ENCODE measurements at regions not wholly inside any gene's neighbourhood (a gene's known extent, or its start where the extent isn't known, plus 50 kb on each side); places are given as distances from the start of the nearest gene placed in this dataset.

GRCh38 chr12:91368613-91369012, 186.0 kb upstream of the DCN start:
- Histone ChIP-seq H3K4me1 (ENCODE audit: control insufficient read depth in 2 of 2, insufficient read depth in 2 of 2, low read length in 2 of 2) (peaks cover 0 to 4% of the 10 kb centered on the region in 2 donors), H4K20me1 (ENCODE audit: control insufficient read depth, insufficient read depth, low read length, poor library complexity, severe bottlenecking) (no peaks in the 10 kb centered on the region), H2AFZ (ENCODE audit: insufficient read depth, low read depth, low read length, poor library complexity, severe bottlenecking) (no peak overlapping the region), H3K36me3 (replicated peaks in 1 of 2; ENCODE audit: control extremely low read depth in 1 of 2, control insufficient read depth in 1 of 2, extremely low read depth in 1 of 2, insufficient read depth in 2 of 2, low read length in 1 of 2) (no peaks in the 10 kb centered on the region), H3K4me2 (replicated peaks; ENCODE audit: low read depth, low read length, poor library complexity, severe bottlenecking) (no peak overlapping the region), H3K79me2 (ENCODE audit: control insufficient read depth, insufficient read depth, low read length) (no peaks in the 10 kb centered on the region), H3K9ac (ENCODE audit: low read length) (no peak overlapping the region), H3K9me3 (ENCODE audit: control extremely low read depth in 1 of 3, control insufficient read depth in 2 of 3, insufficient read depth in 1 of 3, low read length in 2 of 3) (no peaks in the 10 kb centered on the region), H3K27me3 (replicated peaks in 1 of 4; ENCODE audit: control extremely low read depth in 1 of 4, control insufficient read depth in 3 of 4, insufficient read depth in 4 of 4, low read length in 3 of 4) (no peaks in the 10 kb centered on the region), H3K4me3 (ENCODE audit: control extremely low read depth in 1 of 5, extremely low read depth in 1 of 5, insufficient read depth in 1 of 5, low read depth in 2 of 5, low read length in 4 of 5) (no peak overlapping the region), H3K27ac (ENCODE audit: low read length in 2 of 2) (no peak overlapping the region)
- ChIA-PET POLR2A (no interaction called here), CTCF (interaction anchor here (3.4 kb wide), 1 partner anchor 13 kb away, joined by 17 read pairs; no protein-coding TSS in a partner anchor)
- no peak for ATAC-seq (ENCODE audit: low read depth)
- TF ChIP-seq EZH2 (IDR thresholded peaks at IDR 0.05; ENCODE audit: borderline replicate concordance, insufficient read depth, low read depth, low read length, poor library complexity, severe bottlenecking) (no peak), CTCF (IDR thresholded peaks at IDR 0.05) (no peak)
- Mint-ChIP-seq H3K27me3 (peaks cover 9% of the 10 kb centered on the region), H3K4me3 (no peak overlapping the region), H3K9me3 (ENCODE audit: insufficient read depth) (no peaks in the 10 kb centered on the region), H3K27ac (no peak overlapping the region), H3K4me1 (peaks cover 7% of the 10 kb centered on the region)
- no peak for DNase-seq
- WGBS (ENCODE audit: insufficient coverage), result 100% methylated on average over 2 of the region's 4 CpGs
- intact Hi-C loops (cut with micrococcal nuclease), result loop anchor here (10.0 kb wide), 1 partner anchor 1416 kb away; no protein-coding TSS in a partner anchor

GRCh38 chr12:91367234-91367849, 184.7 kb upstream of the DCN start:
- WGBS (ENCODE audit: insufficient coverage), result 14% methylated on average over 1 of the region's 2 CpGs
- no peaks in the 10 kb centered on the region for H3K27me3 ChIP-seq (replicated peaks in 1 of 4; ENCODE audit: control extremely low read depth in 1 of 4, control insufficient read depth in 3 of 4, insufficient read depth in 4 of 4, low read length in 3 of 4)
- no peaks in the 10 kb centered on the region for H3K36me3 ChIP-seq (replicated peaks in 1 of 2; ENCODE audit: control extremely low read depth in 1 of 2, control insufficient read depth in 1 of 2, extremely low read depth in 1 of 2, insufficient read depth in 2 of 2, low read length in 1 of 2)
- intact Hi-C loops (cut with micrococcal nuclease), result loop anchor here (10.0 kb wide), 1 partner anchor 1417 kb away; no protein-coding TSS in a partner anchor
- peak; percentile 56 for TF ChIP-seq CTCF (IDR thresholded peaks at IDR 0.05)
- TF ChIP-seq EZH2 (IDR thresholded peaks at IDR 0.05; ENCODE audit: borderline replicate concordance, insufficient read depth, low read depth, low read length, poor library complexity, severe bottlenecking), result no peak
- ChIA-PET CTCF (interaction anchor here (1.5 to 3.4 kb wide), 3 partner anchors 12 to 14 kb away, joined by 4 to 19 read pairs (median 17); no protein-coding TSS in a partner anchor), POLR2A (no interaction called here)
- H2AFZ ChIP-seq (ENCODE audit: insufficient read depth, low read depth, low read length, poor library complexity, severe bottlenecking), result no peak overlapping the region
- H3K79me2 ChIP-seq (ENCODE audit: control insufficient read depth, insufficient read depth, low read length), result no peaks in the 10 kb centered on the region
- H3K4me1 Mint-ChIP-seq, result peaks cover 7% of the 10 kb centered on the region
- H3K9me3 ChIP-seq (ENCODE audit: control extremely low read depth in 1 of 3, control insufficient read depth in 2 of 3, insufficient read depth in 1 of 3, low read length in 2 of 3), result no peaks in the 10 kb centered on the region
- H4K20me1 ChIP-seq (ENCODE audit: control insufficient read depth, insufficient read depth, low read length, poor library complexity, severe bottlenecking), result no peaks in the 10 kb centered on the region
- H3K27me3 Mint-ChIP-seq, result peaks cover 8% of the 10 kb centered on the region
- H3K9ac ChIP-seq (ENCODE audit: low read length), result no peak overlapping the region
- H3K9me3 Mint-ChIP-seq (ENCODE audit: insufficient read depth), result no peaks in the 10 kb centered on the region
- no peak overlapping the region for H3K4me3 ChIP-seq (ENCODE audit: control extremely low read depth in 1 of 5, extremely low read depth in 1 of 5, insufficient read depth in 1 of 5, low read depth in 2 of 5, low read length in 4 of 5)
- H3K27ac ChIP-seq (ENCODE audit: low read length in 2 of 2), result no peak overlapping the region
- H3K27ac Mint-ChIP-seq, result no peak overlapping the region
- peaks cover 0 to 4% of the 10 kb centered on the region in 2 donors for H3K4me1 ChIP-seq (ENCODE audit: control insufficient read depth in 2 of 2, insufficient read depth in 2 of 2, low read length in 2 of 2)
- H3K4me3 Mint-ChIP-seq, result no peak overlapping the region
- DNase-seq (no peak), ATAC-seq (ENCODE audit: low read depth) (no peak)
- no peak overlapping the region for H3K4me2 ChIP-seq (replicated peaks; ENCODE audit: low read depth, low read length, poor library complexity, severe bottlenecking)
